HCT116 (cell line): ENCODE measurements at regions not wholly inside any gene's neighbourhood (a gene's known extent, or its start where the extent isn't known, plus 50 kb on each side); places are given as distances from the start of the nearest gene placed in this dataset.

Experiments
- ATAC-seq: fragments of 200-7000 bp; cut with Tn5 transposase; 2 replicates; pipeline ENCODE4 v1.9.1; 2020; ENCODE audit warnings: mild to moderate bottlenecking, moderate library complexity
- BruUV-seq: library from RNA; stranded (reverse); fragments of 400-500 nt; replicated peaks from 2 replicates; lab custom pipeline; 2021; lab: Mats Ljungman, UMichigan
- CTCF ChIA-PET: fragments of 300-600 bp; sonication (Branson Sonifier 250); formaldehyde crosslinking; loops from one replicate; lab custom pipeline; 2021; ENCODE audit warnings: antibody characterized with exemption; lab: Charles Lee
- POLR2A ChIA-PET: fragments of 300-600, 350-600 bp; sonication (Branson Sonifier 250); formaldehyde crosslinking; loops from one replicate; lab custom pipeline; 2021; ENCODE audit warnings: antibody characterized with exemption; lab: Charles Lee
- RAD21 ChIA-PET, 2 experiments: fragments of 300-600 bp; sonication (Branson Sonifier 250); formaldehyde crosslinking; loops; one replicate each; lab custom pipeline; 2023; ENCODE audit warnings: low total read pairs in 2 of 2; ENCODE audit not compliant: uncharacterized antibody in 2 of 2, unreplicated experiment in 2 of 2, low non-redundant PET in 1 of 2; lab: Charles Lee
- DNase-seq: peaks from one replicate; pipeline ENCODE4 v3.0.0-alpha.2; 2010; ENCODE audit warnings: low read depth, low spot score
- H2AFZ ChIP-seq: fragments of 200-600 bp; shearing (Covaris generic), sonication (generic); 2 replicates; pipeline ENCODE4 v1.6.1; 2017; ENCODE audit warnings: low read depth, mixed run types, mixed read lengths, antibody characterized with exemption, low read length; ENCODE audit not compliant: poor library complexity, severe bottlenecking
- H3K27ac ChIP-seq: 2 replicates; pipeline ENCODE4 v1.5.1; 2012; ENCODE audit warnings: low read depth, low read length
- H3K27me3 ChIP-seq: fragments of 200-600 bp; sonication (generic); 2 replicates; pipeline ENCODE4 v1.6.1; 2016; ENCODE audit warnings: mixed run types, low read length, mixed read lengths; ENCODE audit not compliant: insufficient read depth
- H3K36me3 ChIP-seq, 2 experiments: fragments of 200-500 bp in 1 of 2; fragments of 200-600 bp in 1 of 2; sonication (Bioruptor generic) in 1 of 2; sonication (generic) in 1 of 2; 2 replicates each; pipeline versions ENCODE4 v1.5.1 to v1.6.1; 2014 to 2016; ENCODE audit warnings: low read length in 2 of 2, inconsistent platforms in 1 of 2, mixed read lengths in 1 of 2, mixed run types in 1 of 2; ENCODE audit not compliant: insufficient read depth in 2 of 2, control insufficient read depth in 1 of 2
- H3K4me1 ChIP-seq, 2 experiments: fragments of 200-600 bp in 1 of 2; sonication (generic) in 1 of 2; 2 replicates each; pipeline versions ENCODE4 v1.5.1 to v1.6.1; 2012 to 2017; ENCODE audit warnings: low read length in 2 of 2, inconsistent platforms in 1 of 2, mild to moderate bottlenecking in 1 of 2, mixed read lengths in 1 of 2, mixed run types in 1 of 2, moderate library complexity in 1 of 2; ENCODE audit not compliant: insufficient read depth in 2 of 2, control insufficient read depth in 1 of 2
- H3K4me2 ChIP-seq: fragments of 200-600 bp; sonication (generic); 2 replicates; pipeline ENCODE4 v1.6.1; 2017; ENCODE audit warnings: mixed run types, low read length, mixed read lengths
- H3K4me3 ChIP-seq, 2 experiments: fragments of 200-600 bp in 1 of 2; sonication (generic) in 1 of 2; replicated peaks in 1 of 2; 2 replicates each; pipeline ENCODE4 v1.5.1; 2011 to 2016; ENCODE audit warnings: low read length in 2 of 2, control low read depth in 1 of 2, low read depth in 1 of 2, mild to moderate bottlenecking in 1 of 2, mixed read lengths in 1 of 2, mixed run types in 1 of 2
- H3K79me2 ChIP-seq: fragments of 200-600 bp; sonication (generic); 2 replicates; pipeline ENCODE4 v1.6.1; 2017; ENCODE audit warnings: mild to moderate bottlenecking, mixed run types, low read length, moderate library complexity, mixed read lengths; ENCODE audit not compliant: insufficient read depth
- H3K9ac ChIP-seq: fragments of 200-600 bp; sonication (generic); 2 replicates; pipeline ENCODE4 v1.6.1; 2016; ENCODE audit warnings: low read length, mixed read lengths
- H3K9me2 ChIP-seq: fragments of 200-600 bp; sonication (generic), shearing (Covaris generic); 2 replicates; pipeline ENCODE4 v1.6.1; 2017; ENCODE audit warnings: mixed run types, mild to moderate bottlenecking, moderate library complexity; ENCODE audit not compliant: insufficient read depth
- H3K9me3 ChIP-seq, 2 experiments: fragments of 200-500 bp in 1 of 2; fragments of 200-600 bp in 1 of 2; sonication (Bioruptor generic) in 1 of 2; sonication (generic) in 1 of 2; 2 replicates each; pipeline ENCODE4 v1.6.1; 2014 to 2017; ENCODE audit warnings: low read length in 2 of 2, mixed read lengths in 2 of 2, inconsistent platforms in 1 of 2, low read depth in 1 of 2, mild to moderate bottlenecking in 1 of 2, mixed run types in 1 of 2, moderate library complexity in 1 of 2; ENCODE audit not compliant: control insufficient read depth in 1 of 2, insufficient read depth in 1 of 2
- H4K20me1 ChIP-seq: fragments of 200-600 bp; sonication (generic), shearing (Covaris generic); 2 replicates; pipeline ENCODE4 v1.6.1; 2017; ENCODE audit warnings: mixed run types, mild to moderate bottlenecking, moderate library complexity; ENCODE audit not compliant: insufficient read depth
- CBX3 ChIP-seq: IDR thresholded peaks from 2 replicates; pipeline ENCODE4 v1.6.1; 2012; ENCODE audit warnings: low read depth
- CEBPB ChIP-seq: IDR thresholded peaks from 2 replicates; pipeline ENCODE4 v1.6.1; 2012; ENCODE audit warnings: low read depth
- ELF1 ChIP-seq: IDR thresholded peaks from 2 replicates; pipeline ENCODE4 v1.6.1; 2012; ENCODE audit warnings: low read depth, borderline replicate concordance
- EZH2phosphoT487 ChIP-seq: fragments of 200-600 bp; IDR thresholded peaks from 2 replicates; pipeline ENCODE4 v1.6.1; 2018; ENCODE audit warnings: antibody characterized with exemption, borderline replicate concordance
- TCF7L2 ChIP-seq: IDR thresholded peaks from 2 replicates; pipeline ENCODE4 v1.7.0; 2011; ENCODE audit warnings: borderline replicate concordance, inconsistent platforms; ENCODE audit not compliant: insufficient read depth, insufficient read length; ENCODE audit errors: extremely low read depth
- YY1 ChIP-seq: IDR thresholded peaks from 2 replicates; pipeline ENCODE4 v1.6.1; 2011; ENCODE audit warnings: low read length, low read depth, moderate library complexity, mild to moderate bottlenecking; ENCODE audit not compliant: insufficient replicate concordance; ENCODE audit errors: extremely low read depth
- intact Hi-C: fragments of 100-400 bp; cut with micrococcal nuclease; formaldehyde crosslinking; loops from 2 replicates; pipeline ENCODE4 v1.10.0; 2022
- TF ChIP-seq, protein P1 (sequence below): IDR thresholded peaks from 2 replicates; pipeline ENCODE4 v1.6.1; 2012
- TF ChIP-seq, protein P2 (sequence below): IDR thresholded peaks from 2 replicates; pipeline ENCODE4 v1.6.1; 2012
- TF ChIP-seq, protein P3 (sequence below): IDR thresholded peaks from 2 replicates; pipeline ENCODE4 v1.6.1; 2011; ENCODE audit warnings: mild to moderate bottlenecking, low read length, moderate library complexity; ENCODE audit not compliant: insufficient replicate concordance; ENCODE audit errors: extremely low read depth
- TF ChIP-seq, protein P4 (sequence below): IDR thresholded peaks from 2 replicates; pipeline ENCODE4 v1.6.1; 2012; ENCODE audit warnings: low read depth

- H3K27me3 ChIP-seq = no peaks in the 10 kb centered on the region
- ChIA-PET RAD21 (no interaction called here), CTCF (no interaction called here), POLR2A (no interaction called here)
- no peak overlapping the region for H3K4me2 ChIP-seq
- no peak for ATAC-seq
- BruUV-seq = no TSS peak
- H2AFZ ChIP-seq = no peak overlapping the region
- no peak for DNase-seq
- no peaks in the 10 kb centered on the region for H4K20me1 ChIP-seq
- H3K4me1 ChIP-seq = peaks cover 0 to 4% of the 10 kb centered on the region in 2 experiments; a peak in 1 of 4 replicates
- intact Hi-C loops = no loop called here
- no peak overlapping the region for H3K9ac ChIP-seq
- H3K27ac ChIP-seq = no peak overlapping the region
- H3K9me2 ChIP-seq = no peaks in the 10 kb centered on the region
- H3K4me3 ChIP-seq = no peak overlapping the region
- TF ChIP-seq CEBPB (no peak), CBX3 (no peak), YY1 (no peak), EZH2phosphoT487 (no peak)
- TF ChIP-seq, protein P1, sequence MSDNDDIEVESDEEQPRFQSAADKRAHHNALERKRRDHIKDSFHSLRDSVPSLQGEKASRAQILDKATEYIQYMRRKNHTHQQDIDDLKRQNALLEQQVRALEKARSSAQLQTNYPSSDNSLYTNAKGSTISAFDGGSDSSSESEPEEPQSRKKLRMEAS = no peak
- no peaks in the 10 kb centered on the region for H3K36me3 ChIP-seq
- no peaks in the 10 kb centered on the region for H3K79me2 ChIP-seq
- H3K9me3 ChIP-seq = no peaks in the 10 kb centered on the region
Measured at GRCh38 chr4:148630051-148630450, 187.8 kb upstream of the NR3C2 start.

DNA sequence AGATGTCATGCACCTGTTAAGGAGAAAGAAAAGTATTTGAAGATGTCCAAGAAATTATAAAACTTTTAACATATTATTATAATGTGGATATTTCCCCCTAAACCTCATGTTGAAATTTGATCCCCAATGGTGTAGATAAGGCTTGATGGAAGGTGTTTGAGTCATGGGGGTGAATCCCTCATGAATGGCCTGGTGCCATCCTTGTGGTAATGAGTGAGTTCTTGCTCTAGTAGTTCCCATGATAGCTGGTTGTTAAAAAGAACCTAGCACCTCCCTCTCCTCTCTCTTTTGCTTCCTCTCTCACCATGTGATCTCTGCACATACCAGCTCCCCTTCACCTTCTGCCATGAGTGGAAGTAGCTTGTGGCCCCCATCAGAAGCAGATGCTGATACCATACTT is 176.6 kb upstream of the NR3C2 start:
- ATAC-seq = no peak
- Histone ChIP-seq H3K4me3 (no peak overlapping the region), H3K27ac (no peak overlapping the region), H3K9me3 (no peaks in the 10 kb centered on the region), H2AFZ (no peak overlapping the region), H3K9ac (no peak overlapping the region), H4K20me1 (no peaks in the 10 kb centered on the region), H3K36me3 (no peaks in the 10 kb centered on the region), H3K4me1 (no peaks in the 10 kb centered on the region), H3K79me2 (no peaks in the 10 kb centered on the region), H3K9me2 (no peaks in the 10 kb centered on the region), H3K27me3 (no peaks in the 10 kb centered on the region), H3K4me2 (no peak overlapping the region)
- ChIA-PET CTCF (no interaction called here), POLR2A (no interaction called here), RAD21 (no interaction called here)
- TF ChIP-seq EZH2phosphoT487 = no peak
- TF ChIP-seq, protein P2, sequence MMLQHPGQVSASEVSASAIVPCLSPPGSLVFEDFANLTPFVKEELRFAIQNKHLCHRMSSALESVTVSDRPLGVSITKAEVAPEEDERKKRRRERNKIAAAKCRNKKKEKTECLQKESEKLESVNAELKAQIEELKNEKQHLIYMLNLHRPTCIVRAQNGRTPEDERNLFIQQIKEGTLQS = no peak
- TF ChIP-seq, protein P3, sequence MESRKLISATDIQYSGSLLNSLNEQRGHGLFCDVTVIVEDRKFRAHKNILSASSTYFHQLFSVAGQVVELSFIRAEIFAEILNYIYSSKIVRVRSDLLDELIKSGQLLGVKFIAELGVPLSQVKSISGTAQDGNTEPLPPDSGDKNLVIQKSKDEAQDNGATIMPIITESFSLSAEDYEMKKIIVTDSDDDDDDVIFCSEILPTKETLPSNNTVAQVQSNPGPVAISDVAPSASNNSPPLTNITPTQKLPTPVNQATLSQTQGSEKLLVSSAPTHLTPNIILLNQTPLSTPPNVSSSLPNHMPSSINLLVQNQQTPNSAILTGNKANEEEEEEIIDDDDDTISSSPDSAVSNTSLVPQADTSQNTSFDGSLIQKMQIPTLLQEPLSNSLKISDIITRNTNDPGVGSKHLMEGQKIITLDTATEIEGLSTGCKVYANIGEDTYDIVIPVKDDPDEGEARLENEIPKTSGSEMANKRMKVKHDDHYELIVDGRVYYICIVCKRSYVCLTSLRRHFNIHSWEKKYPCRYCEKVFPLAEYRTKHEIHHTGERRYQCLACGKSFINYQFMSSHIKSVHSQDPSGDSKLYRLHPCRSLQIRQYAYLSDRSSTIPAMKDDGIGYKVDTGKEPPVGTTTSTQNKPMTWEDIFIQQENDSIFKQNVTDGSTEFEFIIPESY = no peak
- TF ChIP-seq ELF1 = no peak
- TF ChIP-seq, protein P4, sequence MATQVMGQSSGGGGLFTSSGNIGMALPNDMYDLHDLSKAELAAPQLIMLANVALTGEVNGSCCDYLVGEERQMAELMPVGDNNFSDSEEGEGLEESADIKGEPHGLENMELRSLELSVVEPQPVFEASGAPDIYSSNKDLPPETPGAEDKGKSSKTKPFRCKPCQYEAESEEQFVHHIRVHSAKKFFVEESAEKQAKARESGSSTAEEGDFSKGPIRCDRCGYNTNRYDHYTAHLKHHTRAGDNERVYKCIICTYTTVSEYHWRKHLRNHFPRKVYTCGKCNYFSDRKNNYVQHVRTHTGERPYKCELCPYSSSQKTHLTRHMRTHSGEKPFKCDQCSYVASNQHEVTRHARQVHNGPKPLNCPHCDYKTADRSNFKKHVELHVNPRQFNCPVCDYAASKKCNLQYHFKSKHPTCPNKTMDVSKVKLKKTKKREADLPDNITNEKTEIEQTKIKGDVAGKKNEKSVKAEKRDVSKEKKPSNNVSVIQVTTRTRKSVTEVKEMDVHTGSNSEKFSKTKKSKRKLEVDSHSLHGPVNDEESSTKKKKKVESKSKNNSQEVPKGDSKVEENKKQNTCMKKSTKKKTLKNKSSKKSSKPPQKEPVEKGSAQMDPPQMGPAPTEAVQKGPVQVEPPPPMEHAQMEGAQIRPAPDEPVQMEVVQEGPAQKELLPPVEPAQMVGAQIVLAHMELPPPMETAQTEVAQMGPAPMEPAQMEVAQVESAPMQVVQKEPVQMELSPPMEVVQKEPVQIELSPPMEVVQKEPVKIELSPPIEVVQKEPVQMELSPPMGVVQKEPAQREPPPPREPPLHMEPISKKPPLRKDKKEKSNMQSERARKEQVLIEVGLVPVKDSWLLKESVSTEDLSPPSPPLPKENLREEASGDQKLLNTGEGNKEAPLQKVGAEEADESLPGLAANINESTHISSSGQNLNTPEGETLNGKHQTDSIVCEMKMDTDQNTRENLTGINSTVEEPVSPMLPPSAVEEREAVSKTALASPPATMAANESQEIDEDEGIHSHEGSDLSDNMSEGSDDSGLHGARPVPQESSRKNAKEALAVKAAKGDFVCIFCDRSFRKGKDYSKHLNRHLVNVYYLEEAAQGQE = no peak
- TF ChIP-seq TCF7L2 = no peak
- no peak for DNase-seq
- no TSS peak for BruUV-seq
- intact Hi-C loops = no loop called here
